Fibroblast of lung (primary cell): ENCODE measurements at regions not wholly inside any gene's neighbourhood (a gene's known extent, or its start where the extent isn't known, plus 50 kb on each side); places are given as distances from the start of the nearest gene placed in this dataset.

Experiments
- DNase-seq, 2 donors: peaks; one replicate each; pipeline versions ENCODE4 v3.0.0 to v3.0.0-alpha.2; 2010; ENCODE audit warnings: low read depth in 2 of 2
- H2AFZ ChIP-seq: 2 replicates; pipeline ENCODE4 v1.5.1; 2012; ENCODE audit warnings: low read length, control low read depth, inconsistent platforms
- H3K27ac ChIP-seq: 2 replicates; pipeline ENCODE4 v1.5.1; 2011; ENCODE audit warnings: low read length, control low read depth; ENCODE audit not compliant: insufficient read depth
- H3K27me3 ChIP-seq: 2 replicates; pipeline ENCODE4 v1.5.1; 2011; ENCODE audit warnings: mild to moderate bottlenecking, low read length; ENCODE audit not compliant: control insufficient read depth, insufficient read depth
- H3K36me3 ChIP-seq: 2 replicates; pipeline ENCODE4 v1.5.1; 2011; ENCODE audit warnings: low read length; ENCODE audit not compliant: control insufficient read depth, insufficient read depth
- H3K4me1 ChIP-seq: 2 replicates; pipeline ENCODE4 v1.5.1; 2011; ENCODE audit warnings: low read length; ENCODE audit not compliant: control insufficient read depth, insufficient read depth; ENCODE audit errors: extremely low read depth
- H3K4me2 ChIP-seq: 2 replicates; pipeline ENCODE4 v1.5.1; 2011; ENCODE audit warnings: low read length, control low read depth; ENCODE audit not compliant: insufficient read depth; ENCODE audit errors: extremely low read depth
- H3K4me3 ChIP-seq, 4 experiments: fragments of 200-600 bp in 1 of 4; sonication (generic) in 1 of 4; replicated peaks in 1 of 4; 2 replicates each; pipeline ENCODE4 v1.5.1; 2011 to 2016; ENCODE audit warnings: low read length in 4 of 4, low read depth in 3 of 4, mild to moderate bottlenecking in 3 of 4, control low read depth in 2 of 4, inconsistent platforms in 1 of 4, mixed read lengths in 1 of 4; ENCODE audit not compliant: insufficient read depth in 1 of 4; ENCODE audit errors: control extremely low read depth in 1 of 4
- H3K79me2 ChIP-seq: 2 replicates; pipeline ENCODE4 v1.5.1; 2012; ENCODE audit warnings: mild to moderate bottlenecking, low read length, inconsistent platforms; ENCODE audit not compliant: control insufficient read depth, insufficient read depth
- H3K9ac ChIP-seq: 2 replicates; pipeline ENCODE4 v1.5.1; 2011; ENCODE audit warnings: mild to moderate bottlenecking, low read length, control low read depth; ENCODE audit not compliant: insufficient read depth
- H3K9me3 ChIP-seq: 2 replicates; pipeline ENCODE4 v1.5.1; 2012; ENCODE audit warnings: low read depth, low read length; ENCODE audit not compliant: control insufficient read depth, insufficient read depth
- H4K20me1 ChIP-seq: 2 replicates; pipeline ENCODE4 v1.5.1; 2011; ENCODE audit warnings: low read length; ENCODE audit not compliant: control insufficient read depth, insufficient read depth; ENCODE audit errors: extremely low read depth
- EZH2 ChIP-seq: IDR thresholded peaks from 2 replicates; pipeline ENCODE4 v1.5.1; 2012; ENCODE audit warnings: low read length, control low read depth, mild to moderate bottlenecking; ENCODE audit errors: missing control alignments
- TF ChIP-seq, protein P1 (sequence below), 2 donors: IDR thresholded peaks in 1 of 2; conservative IDR thresholded peaks in 1 of 2; 1 replicate in 1 of 2; 2 replicates in 1 of 2; pipeline ENCODE4 v1.5.1; 2011 to 2012; ENCODE audit warnings: low read length in 2 of 2, control low read depth in 1 of 2, inconsistent platforms in 1 of 2, low read depth in 1 of 2, mild to moderate bottlenecking in 1 of 2

DNA sequence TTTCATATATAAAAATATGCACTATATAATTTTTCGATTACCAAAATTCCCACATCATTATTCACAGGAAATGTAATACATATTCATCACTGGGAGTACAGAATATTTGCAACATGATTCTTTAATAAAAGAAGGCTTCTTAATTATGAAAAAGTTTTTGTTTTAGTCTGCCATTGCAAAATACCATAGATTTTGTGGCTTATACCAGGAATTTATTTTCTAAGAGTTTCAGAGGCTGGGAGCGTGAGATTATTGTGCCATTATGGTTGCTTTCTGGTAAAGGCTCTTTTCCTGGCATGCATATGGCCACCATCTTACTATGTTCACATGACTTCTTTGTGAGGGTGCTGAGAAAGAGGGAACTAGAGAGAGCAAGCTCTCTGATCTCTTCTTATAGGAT, 306.9 kb upstream of the ADGRB3 start:
- H3K9ac ChIP-seq, result no peak overlapping the region

DNA sequence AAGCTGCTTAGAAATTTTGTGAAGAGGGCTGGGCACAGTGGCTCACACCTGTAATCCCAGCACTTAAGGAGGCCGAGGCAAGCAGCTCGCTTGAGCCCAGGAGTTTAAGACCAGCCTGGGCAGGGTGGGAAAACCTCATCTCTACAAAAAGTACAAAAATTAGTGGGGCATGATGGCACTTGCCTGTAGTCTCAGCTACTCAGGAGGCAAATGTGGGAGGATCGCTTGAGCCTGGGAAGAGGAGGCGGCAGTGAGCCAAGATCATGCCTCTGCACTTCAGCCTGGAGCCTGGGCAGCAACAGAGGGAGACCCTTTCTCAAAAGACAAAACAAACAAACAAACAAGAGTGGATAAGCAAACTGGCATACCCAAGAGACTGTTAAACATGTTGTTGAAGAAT, 308.3 kb upstream of the ADGRB3 start:
- no peaks in the 10 kb centered on the region for H3K9me3 ChIP-seq
- H3K36me3 ChIP-seq, result no peaks in the 10 kb centered on the region
- no peak overlapping the region for H3K9ac ChIP-seq
- H4K20me1 ChIP-seq, result no peaks in the 10 kb centered on the region
- no peak for TF ChIP-seq EZH2
- TF ChIP-seq, protein P1, sequence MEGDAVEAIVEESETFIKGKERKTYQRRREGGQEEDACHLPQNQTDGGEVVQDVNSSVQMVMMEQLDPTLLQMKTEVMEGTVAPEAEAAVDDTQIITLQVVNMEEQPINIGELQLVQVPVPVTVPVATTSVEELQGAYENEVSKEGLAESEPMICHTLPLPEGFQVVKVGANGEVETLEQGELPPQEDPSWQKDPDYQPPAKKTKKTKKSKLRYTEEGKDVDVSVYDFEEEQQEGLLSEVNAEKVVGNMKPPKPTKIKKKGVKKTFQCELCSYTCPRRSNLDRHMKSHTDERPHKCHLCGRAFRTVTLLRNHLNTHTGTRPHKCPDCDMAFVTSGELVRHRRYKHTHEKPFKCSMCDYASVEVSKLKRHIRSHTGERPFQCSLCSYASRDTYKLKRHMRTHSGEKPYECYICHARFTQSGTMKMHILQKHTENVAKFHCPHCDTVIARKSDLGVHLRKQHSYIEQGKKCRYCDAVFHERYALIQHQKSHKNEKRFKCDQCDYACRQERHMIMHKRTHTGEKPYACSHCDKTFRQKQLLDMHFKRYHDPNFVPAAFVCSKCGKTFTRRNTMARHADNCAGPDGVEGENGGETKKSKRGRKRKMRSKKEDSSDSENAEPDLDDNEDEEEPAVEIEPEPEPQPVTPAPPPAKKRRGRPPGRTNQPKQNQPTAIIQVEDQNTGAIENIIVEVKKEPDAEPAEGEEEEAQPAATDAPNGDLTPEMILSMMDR (conservative IDR thresholded peaks at IDR 0.05 in 1 of 2, IDR thresholded peaks at IDR 0.05 in 1 of 2; ENCODE audit: low read depth in 1 of 2, low read length in 2 of 2), result no peak
- no peak overlapping the region for H3K4me3 ChIP-seq
- H3K4me2 ChIP-seq, result no peak overlapping the region
- no peak for DNase-seq
- H3K27ac ChIP-seq, result no peak overlapping the region
- no peak overlapping the region for H2AFZ ChIP-seq
- H3K4me1 ChIP-seq, result no peaks in the 10 kb centered on the region
- H3K79me2 ChIP-seq, result no peaks in the 10 kb centered on the region
- H3K27me3 ChIP-seq, result no peaks in the 10 kb centered on the region

More for the DNA sequence above, 306.9 kb upstream of the ADGRB3 start:
- no peak overlapping the region for H3K4me2 ChIP-seq
- no peaks in the 10 kb centered on the region for H3K79me2 ChIP-seq
- no peaks in the 10 kb centered on the region for H3K9me3 ChIP-seq
- H3K4me1 ChIP-seq, result no peaks in the 10 kb centered on the region
- H2AFZ ChIP-seq, result no peak overlapping the region
- H4K20me1 ChIP-seq, result no peaks in the 10 kb centered on the region
- no peak overlapping the region for H3K4me3 ChIP-seq
- TF ChIP-seq EZH2, result no peak
- TF ChIP-seq, protein P1 (conservative IDR thresholded peaks at IDR 0.05 in 1 of 2, IDR thresholded peaks at IDR 0.05 in 1 of 2; ENCODE audit: low read depth in 1 of 2, low read length in 2 of 2), result no peak
- no peaks in the 10 kb centered on the region for H3K36me3 ChIP-seq
- H3K27ac ChIP-seq, result no peak overlapping the region
- DNase-seq, result no peak
- no peaks in the 10 kb centered on the region for H3K27me3 ChIP-seq

- Histone ChIP-seq H3K36me3 (no peaks in the 10 kb centered on the region), H3K4me1 (no peaks in the 10 kb centered on the region), H3K9ac (no peak overlapping the region), H3K4me2 (no peak overlapping the region), H3K27me3 (no peaks in the 10 kb centered on the region), H3K27ac (no peak overlapping the region), H4K20me1 (no peaks in the 10 kb centered on the region), H2AFZ (no peak overlapping the region), H3K9me3 (no peaks in the 10 kb centered on the region), H3K79me2 (no peaks in the 10 kb centered on the region), H3K4me3 (no peak overlapping the region)
- no peak for TF ChIP-seq EZH2
- TF ChIP-seq, protein P1 (conservative IDR thresholded peaks at IDR 0.05 in 1 of 2, IDR thresholded peaks at IDR 0.05 in 1 of 2; ENCODE audit: low read depth in 1 of 2, low read length in 2 of 2), result no peak
- no peak for DNase-seq
These were observed 317.7 kb upstream of the ADGRB3 start for GRCh38 chr6:68317366-68317765.
